GM12875 (cell line): ENCODE measurements at regions not wholly inside any gene's neighbourhood (a gene's known extent, or its start where the extent isn't known, plus 50 kb on each side); places are given as distances from the start of the nearest gene placed in this dataset.

Experiments
- H3K4me3 ChIP-seq: one replicate; pipeline ENCODE4 v1.5.1; 2011; ENCODE audit warnings: low read depth, low read length, control low read depth
- CTCF ChIP-seq: IDR thresholded peaks from 2 replicates; pipeline ENCODE4 v1.5.1; 2011; ENCODE audit warnings: low read depth, mild to moderate bottlenecking, control low read depth, inconsistent platforms, low read length, moderate library complexity, borderline replicate concordance; ENCODE audit not compliant: insufficient read depth

- H3K4me3 ChIP-seq, result no peak overlapping the region
These were observed 219.8 kb downstream of the CDCA7 start for GRCh38 chr2:173574324-173575112.

DNA sequence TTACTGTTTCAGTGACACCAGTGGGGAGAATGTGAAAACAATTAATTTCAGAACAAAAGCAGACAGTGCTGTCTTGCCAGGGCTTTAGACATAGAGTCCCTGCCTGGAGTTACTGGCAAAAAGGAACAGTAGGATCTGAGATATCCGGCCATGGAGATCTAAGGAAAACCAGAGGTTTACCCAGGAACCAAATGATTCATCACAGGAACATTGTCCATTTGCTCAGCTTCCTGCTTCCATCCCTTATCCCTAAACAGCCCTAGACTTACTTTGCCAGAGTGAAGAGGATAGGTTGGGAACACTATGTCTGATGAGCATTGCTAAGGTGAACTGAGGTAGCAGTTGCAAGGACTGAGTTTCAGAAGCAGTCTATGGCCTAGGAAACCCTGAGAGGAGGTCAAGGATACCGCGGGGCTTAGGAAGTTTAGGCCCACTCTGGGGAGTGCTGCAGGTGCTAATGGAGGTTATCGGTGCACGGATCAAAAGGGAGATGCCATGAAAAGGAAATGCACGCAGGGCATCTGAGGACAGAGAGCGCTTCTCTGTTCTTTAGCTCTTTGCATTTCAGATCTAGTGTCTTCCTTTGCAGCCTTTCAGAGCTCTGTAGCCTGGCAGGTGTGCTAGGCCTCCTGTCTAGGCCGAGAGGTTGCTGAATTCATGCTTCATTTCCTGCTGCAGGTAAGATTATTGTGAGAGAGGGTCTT lies 223.9 kb downstream of the CDCA7 start:
- no peak for TF ChIP-seq CTCF
- H3K4me3 ChIP-seq, result no peak overlapping the region

More at GRCh38 chr2:173574324-173575112, 219.8 kb downstream of the CDCA7 start:
- no peak for TF ChIP-seq CTCF

DNA sequence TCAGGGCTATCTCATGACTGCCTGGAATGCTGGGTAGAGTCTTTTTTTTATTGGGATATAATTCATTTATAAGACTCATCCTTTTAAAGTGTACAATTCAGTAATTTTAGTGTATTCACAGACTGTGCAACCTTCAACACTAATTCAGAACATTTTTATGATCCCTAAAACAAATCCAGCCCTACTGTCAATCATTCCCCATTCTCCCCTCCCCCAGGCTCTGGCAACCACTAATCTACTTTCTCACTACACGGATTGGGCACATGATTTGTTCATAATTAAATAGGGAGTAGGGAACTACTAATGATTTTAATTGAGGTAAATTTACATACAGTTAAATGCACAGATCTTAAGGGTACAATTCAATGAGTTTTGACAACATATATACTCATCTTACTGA lies 225.7 kb downstream of the CDCA7 start:
- no peak for TF ChIP-seq CTCF

GRCh38 chr2:173580956-173581355 lies 226.3 kb downstream of the CDCA7 start:
- no peak overlapping the region for H3K4me3 ChIP-seq
- no peak for TF ChIP-seq CTCF

More for the DNA sequence above, 225.7 kb downstream of the CDCA7 start:
- no peak overlapping the region for H3K4me3 ChIP-seq

GRCh38 chr2:173583196-173583595 lies 228.5 kb downstream of the CDCA7 start:
- TF ChIP-seq CTCF, result no peak
- no peak overlapping the region for H3K4me3 ChIP-seq

GRCh38 chr2:173584000-173584399 lies 229.3 kb downstream of the CDCA7 start:
- no peak overlapping the region for H3K4me3 ChIP-seq
- TF ChIP-seq CTCF, result no peak
